ENCODE measurements at regions not wholly inside any gene's neighbourhood (a gene's known extent, or its start where the extent isn't known, plus 50 kb on each side); places are given as distances from the start of the nearest gene placed in this dataset.

DNA sequence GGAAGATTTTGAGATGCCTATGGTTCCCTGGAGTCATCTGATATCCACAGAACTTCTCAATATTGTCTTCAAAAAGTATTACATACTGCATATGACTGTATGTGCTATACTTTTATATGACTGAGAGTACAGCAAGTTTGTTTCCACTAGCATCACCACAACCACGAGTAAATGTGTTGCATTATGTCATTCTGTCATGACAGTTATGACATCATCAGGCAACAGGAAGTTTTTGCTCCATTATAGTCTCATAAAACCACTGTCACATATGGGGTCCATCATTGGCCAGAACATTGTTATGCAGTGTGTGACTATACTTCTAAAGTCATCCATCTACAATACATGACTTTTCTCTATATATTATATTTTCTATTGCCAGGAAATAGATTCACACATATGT, 831.7 kb downstream of the SEMA5A start:
- ChIA-PET POLR2A (ENCODE audit: low non-redundant PET) (no interaction called here), CTCF (no interaction called here)
- TF ChIP-seq, protein P1, sequence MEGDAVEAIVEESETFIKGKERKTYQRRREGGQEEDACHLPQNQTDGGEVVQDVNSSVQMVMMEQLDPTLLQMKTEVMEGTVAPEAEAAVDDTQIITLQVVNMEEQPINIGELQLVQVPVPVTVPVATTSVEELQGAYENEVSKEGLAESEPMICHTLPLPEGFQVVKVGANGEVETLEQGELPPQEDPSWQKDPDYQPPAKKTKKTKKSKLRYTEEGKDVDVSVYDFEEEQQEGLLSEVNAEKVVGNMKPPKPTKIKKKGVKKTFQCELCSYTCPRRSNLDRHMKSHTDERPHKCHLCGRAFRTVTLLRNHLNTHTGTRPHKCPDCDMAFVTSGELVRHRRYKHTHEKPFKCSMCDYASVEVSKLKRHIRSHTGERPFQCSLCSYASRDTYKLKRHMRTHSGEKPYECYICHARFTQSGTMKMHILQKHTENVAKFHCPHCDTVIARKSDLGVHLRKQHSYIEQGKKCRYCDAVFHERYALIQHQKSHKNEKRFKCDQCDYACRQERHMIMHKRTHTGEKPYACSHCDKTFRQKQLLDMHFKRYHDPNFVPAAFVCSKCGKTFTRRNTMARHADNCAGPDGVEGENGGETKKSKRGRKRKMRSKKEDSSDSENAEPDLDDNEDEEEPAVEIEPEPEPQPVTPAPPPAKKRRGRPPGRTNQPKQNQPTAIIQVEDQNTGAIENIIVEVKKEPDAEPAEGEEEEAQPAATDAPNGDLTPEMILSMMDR (conservative IDR thresholded peaks at IDR 0.05; ENCODE audit: low read depth) = no peak
- no peak overlapping the region for H3K27ac ChIP-seq
- DNase-seq (ENCODE audit: low spot score) = no peak

DNA sequence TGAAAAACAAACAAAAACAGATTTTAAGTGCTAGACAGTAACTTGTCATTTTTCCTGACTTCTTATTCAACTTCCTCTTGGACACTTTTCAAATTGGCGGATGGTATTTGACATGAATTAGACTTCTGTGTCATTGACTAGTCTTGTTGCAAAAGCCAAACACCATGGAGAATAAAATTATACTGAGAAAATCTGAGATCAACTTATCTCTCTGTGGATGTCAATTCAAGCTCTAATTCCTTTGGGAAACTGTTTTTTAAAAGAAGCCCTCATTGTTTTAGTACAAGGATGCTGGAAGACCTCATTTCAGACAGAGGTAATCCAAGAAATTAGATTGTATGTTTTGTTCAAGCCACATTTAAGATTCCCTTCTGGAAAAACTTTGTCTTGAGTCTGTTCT, 831.0 kb downstream of the SEMA5A start:
- H3K27ac ChIP-seq = no peak overlapping the region
- TF ChIP-seq, protein P1 (conservative IDR thresholded peaks at IDR 0.05; ENCODE audit: low read depth) = no peak
- CTCF ChIA-PET = no interaction called here
- no peak for DNase-seq (ENCODE audit: low spot score)
- POLR2A ChIA-PET (ENCODE audit: low non-redundant PET) = no interaction called here

DNA sequence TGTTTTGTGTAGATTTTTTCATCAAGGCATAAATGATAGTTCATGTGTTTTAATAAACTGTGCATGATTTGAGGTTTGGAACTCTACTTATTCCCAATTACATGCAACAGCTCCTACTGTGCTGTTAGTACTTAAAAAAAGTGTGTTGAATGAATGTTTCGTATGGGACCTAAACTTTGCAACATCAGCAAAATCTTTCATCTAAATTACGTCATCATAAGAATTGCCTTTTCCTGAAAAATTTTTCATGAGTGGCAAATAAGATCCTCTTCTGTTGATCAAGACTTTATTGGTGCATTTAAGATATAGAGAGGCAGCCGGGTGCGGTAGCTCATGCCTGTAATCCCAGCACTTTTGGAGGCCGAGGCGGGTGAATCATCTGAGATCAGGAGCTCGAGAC, 826.1 kb downstream of the SEMA5A start:
- ChIA-PET CTCF (interaction anchor here (0.5 kb wide), 1 partner anchor 839 kb away, joined by 3 read pairs; no protein-coding TSS in a partner anchor), POLR2A (ENCODE audit: low non-redundant PET) (no interaction called here)
- TF ChIP-seq, protein P1 (conservative IDR thresholded peaks at IDR 0.05; ENCODE audit: low read depth) = no peak
- no peak for DNase-seq (ENCODE audit: low spot score)
- H3K27ac ChIP-seq = no peak overlapping the region

DNA sequence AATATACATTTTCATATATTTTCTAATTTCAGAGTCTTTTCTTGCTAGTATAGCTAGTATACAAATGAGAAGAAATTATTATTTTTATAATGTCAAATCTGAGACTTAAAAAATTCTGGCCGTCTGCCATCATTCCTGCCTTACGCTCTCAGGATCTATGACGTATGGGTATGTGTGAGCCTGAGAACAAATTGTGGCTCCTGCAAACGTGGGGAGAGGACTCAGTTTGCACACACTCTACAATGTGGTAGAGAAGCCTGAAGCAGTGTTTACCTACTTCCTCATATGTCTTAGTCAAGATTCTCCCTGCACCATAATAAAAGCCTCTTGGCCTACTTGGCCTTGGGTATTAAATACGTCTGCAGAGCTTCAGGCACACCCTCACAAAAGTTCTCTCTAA, 825.4 kb downstream of the SEMA5A start:
- ChIA-PET CTCF (interaction anchor here (0.5 kb wide), 1 partner anchor 838 kb away, joined by 3 read pairs; no protein-coding TSS in a partner anchor), POLR2A (ENCODE audit: low non-redundant PET) (no interaction called here)
- DNase-seq (ENCODE audit: low spot score) = no peak
- H3K27ac ChIP-seq = no peak overlapping the region
- TF ChIP-seq, protein P1 (conservative IDR thresholded peaks at IDR 0.05; ENCODE audit: low read depth) = no peak

DNA sequence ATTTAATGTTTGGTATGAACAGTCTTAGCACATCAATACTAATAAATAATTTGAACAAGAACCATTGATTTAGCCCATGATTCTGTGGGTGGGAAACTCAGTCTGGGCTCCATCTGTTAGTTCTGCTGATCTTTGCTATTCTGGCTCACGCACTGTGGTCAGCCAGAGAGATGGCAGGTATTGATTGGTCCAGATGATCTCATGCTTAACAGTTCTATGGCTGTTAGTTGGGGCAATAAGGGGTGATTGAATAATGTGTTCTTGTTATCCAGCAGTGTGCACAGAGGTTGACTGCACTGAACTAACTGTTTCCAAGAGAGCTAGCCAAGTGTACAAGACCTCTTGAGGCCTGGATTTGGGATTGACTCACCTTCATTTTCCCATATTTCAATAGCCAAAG, 824.3 kb downstream of the SEMA5A start:
- H3K27ac ChIP-seq = no peak overlapping the region
- POLR2A ChIA-PET (ENCODE audit: low non-redundant PET) = no interaction called here
- no peak for DNase-seq (ENCODE audit: low spot score)
- TF ChIP-seq, protein P1 (conservative IDR thresholded peaks at IDR 0.05; ENCODE audit: low read depth) = no peak
- CTCF ChIA-PET = no interaction called here

DNA sequence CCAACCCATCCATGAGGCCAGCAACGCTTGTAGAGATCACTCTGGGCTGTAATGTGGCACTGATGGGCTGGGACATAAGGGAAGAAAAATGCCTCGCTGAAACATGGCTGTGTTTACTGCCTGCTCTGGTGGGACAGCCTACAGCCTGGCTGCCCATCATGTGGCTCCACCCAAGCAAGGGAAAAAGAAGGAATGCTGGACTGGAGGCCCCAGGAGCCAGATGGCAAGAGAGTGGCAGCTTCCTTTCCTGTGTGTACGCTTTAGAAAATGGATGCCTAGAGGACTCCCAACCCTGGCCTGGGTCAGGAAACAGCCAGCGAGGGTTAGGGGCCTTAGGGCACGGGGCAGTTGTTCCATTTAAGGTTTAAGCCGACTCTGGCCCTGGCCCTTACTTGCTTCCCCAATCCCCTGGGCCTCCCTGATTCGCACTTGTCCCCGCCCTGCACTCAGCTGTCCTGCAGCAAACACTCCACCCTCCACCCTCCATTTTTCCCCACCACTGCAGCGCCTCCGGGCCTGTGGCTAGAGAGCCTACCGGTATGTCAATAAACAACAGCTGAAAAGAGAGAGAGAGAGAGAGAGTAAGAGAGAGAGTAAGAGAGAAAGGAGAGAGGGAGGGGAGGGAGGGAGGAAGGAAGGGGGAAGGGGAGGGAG, 819.4 kb downstream of the SEMA5A start:
- ChIA-PET CTCF (no interaction called here), POLR2A (ENCODE audit: low non-redundant PET) (no interaction called here)
- H3K27ac ChIP-seq = no peak overlapping the region
- DNase-seq (ENCODE audit: low spot score) = no peak
- TF ChIP-seq, protein P1 (conservative IDR thresholded peaks at IDR 0.05; ENCODE audit: low read depth) = no peak
